Stomach (tissue), 8 donors: ENCODE measurements at regions not wholly inside any gene's neighbourhood (a gene's known extent, or its start where the extent isn't known, plus 50 kb on each side); places are given as distances from the start of the nearest gene placed in this dataset.
A peak's percentile ranks its signal among the peaks of the same experiment; 100 is the strongest.
"Not testable (repeated sequence)": the region's sequence is repeated elsewhere in the genome, so short reads cannot be mapped to it uniquely, and the experiment has no call there.

Experiments used
- DNase-seq, 2 donors: peaks; one replicate each; pipeline versions ENCODE4 v3.0.0 to v3.0.0-alpha.2; 2013 to 2019
- H3K27ac ChIP-seq, 5 donors: fragments of 200-600 bp in 4 of 5; sonication (generic) in 4 of 5; one replicate each; pipeline ENCODE4 v1.5.1; 2013 to 2019; ENCODE audit warnings: mild to moderate bottlenecking in 1 of 5, moderate library complexity in 1 of 5
- H3K27me3 ChIP-seq, 3 donors: fragments of 200-600 bp; sonication (generic); one replicate each; pipeline ENCODE4 v1.5.1; 2017 to 2019; ENCODE audit warnings: mixed run types in 1 of 3
- H3K36me3 ChIP-seq, 4 donors: fragments of 200-600 bp; sonication (generic); 1 replicate in 3 of 4; 2 replicates in 1 of 4; pipeline ENCODE4 v1.5.1; 2016 to 2019
- H3K4me1 ChIP-seq, 4 donors: fragments of 200-600 bp; sonication (generic); one replicate each; pipeline ENCODE4 v1.5.1; 2016 to 2019
- H3K4me3 ChIP-seq, 4 donors: fragments of 200-600 bp; sonication (generic) in 3 of 4; one replicate each; pipeline ENCODE4 v1.5.1; 2016 to 2019; ENCODE audit warnings: mild to moderate bottlenecking in 1 of 4
- H3K9me3 ChIP-seq, 4 donors: fragments of 200-600 bp; sonication (generic); one replicate each; pipeline ENCODE4 v1.5.1; 2016 to 2019
- EP300 ChIP-seq: sonication (generic); formaldehyde crosslinking; IDR thresholded peaks from one replicate; pipeline ENCODE4 v1.6.1; 2017; ENCODE audit warnings: antibody characterized with exemption
- POLR2A ChIP-seq, 4 donors: fragments of 450-650 bp; IDR thresholded peaks; one replicate each; pipeline ENCODE4 v1.6.1; 2016; ENCODE audit warnings: antibody characterized with exemption in 4 of 4, control low read depth in 2 of 4, mild to moderate bottlenecking in 1 of 4, moderate library complexity in 1 of 4
- POLR2AphosphoS5 ChIP-seq, 3 donors: sonication (generic); formaldehyde crosslinking; IDR thresholded peaks; one replicate each; pipeline ENCODE4 v1.6.1; 2016; ENCODE audit warnings: antibody characterized with exemption in 3 of 3
- WGBS, 5 donors: extraction: QIAGEN DNeasy Blood & Tissue Kit in 3 of 5; methylation state at CpG; one replicate each; pipeline versions ENCODE4 v1.1.5 to v1.1.7; 2013 to 2018; 5-methylcytosine and 5-hydroxymethylcytosine counted together
- intact Hi-C: fragments of 100-400 bp; cut with DNase I; formaldehyde crosslinking; loops from one replicate; pipeline ENCODE4 v1.15.1; 2023; ENCODE audit warnings: low total_unique reads
- TF ChIP-seq, protein P1 (sequence below), 7 experiments: fragments of 450-650 bp in 4 of 7; fragments of 200-600 bp in 3 of 7; sonication (generic) in 3 of 7; IDR thresholded peaks; one replicate each; pipeline ENCODE4 v1.5.1; 2016 to 2019; ENCODE audit warnings: antibody characterized with exemption in 7 of 7, control low read depth in 2 of 7, mild to moderate bottlenecking in 1 of 7
- donor health status: healthy with polysubstance abuse.
- donor health status: Bipolar disorder and iron deficiency.
- donor health status: healthy.

DNA sequence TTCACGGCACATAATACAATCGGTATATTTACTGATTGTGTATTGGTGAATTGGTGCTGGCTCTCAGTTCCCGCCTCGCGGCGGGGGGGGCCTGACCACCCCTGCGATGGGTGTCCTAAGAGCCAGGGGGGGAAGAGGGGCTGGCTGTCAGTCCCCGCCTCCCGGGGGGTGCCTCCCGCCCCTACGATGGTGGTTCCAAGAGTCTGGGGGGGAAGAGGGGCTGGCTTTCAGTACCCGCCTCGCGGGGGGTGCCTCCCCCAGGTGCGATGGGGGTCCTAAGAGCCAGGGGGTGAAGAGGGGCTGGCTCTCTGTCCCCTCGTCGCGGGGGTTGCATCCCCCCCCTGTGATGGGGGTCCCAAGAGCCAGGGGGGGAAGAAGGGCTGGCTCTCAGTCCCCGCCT, 2321.8 kb upstream of the PCDH20 start:
- Histone ChIP-seq H3K9me3 (peaks cover 0 to 43% (median 5%) of the 10 kb centered on the region in 4 donors), H3K27ac (no peak overlapping the region), H3K27me3 (no peaks in the 10 kb centered on the region), H3K4me1 (no peaks in the 10 kb centered on the region), H3K4me3 (no peak overlapping the region), H3K36me3 (no peaks in the 10 kb centered on the region)
- intact Hi-C loops: no loop called here
- no peak for DNase-seq
- TF ChIP-seq, protein P1, sequence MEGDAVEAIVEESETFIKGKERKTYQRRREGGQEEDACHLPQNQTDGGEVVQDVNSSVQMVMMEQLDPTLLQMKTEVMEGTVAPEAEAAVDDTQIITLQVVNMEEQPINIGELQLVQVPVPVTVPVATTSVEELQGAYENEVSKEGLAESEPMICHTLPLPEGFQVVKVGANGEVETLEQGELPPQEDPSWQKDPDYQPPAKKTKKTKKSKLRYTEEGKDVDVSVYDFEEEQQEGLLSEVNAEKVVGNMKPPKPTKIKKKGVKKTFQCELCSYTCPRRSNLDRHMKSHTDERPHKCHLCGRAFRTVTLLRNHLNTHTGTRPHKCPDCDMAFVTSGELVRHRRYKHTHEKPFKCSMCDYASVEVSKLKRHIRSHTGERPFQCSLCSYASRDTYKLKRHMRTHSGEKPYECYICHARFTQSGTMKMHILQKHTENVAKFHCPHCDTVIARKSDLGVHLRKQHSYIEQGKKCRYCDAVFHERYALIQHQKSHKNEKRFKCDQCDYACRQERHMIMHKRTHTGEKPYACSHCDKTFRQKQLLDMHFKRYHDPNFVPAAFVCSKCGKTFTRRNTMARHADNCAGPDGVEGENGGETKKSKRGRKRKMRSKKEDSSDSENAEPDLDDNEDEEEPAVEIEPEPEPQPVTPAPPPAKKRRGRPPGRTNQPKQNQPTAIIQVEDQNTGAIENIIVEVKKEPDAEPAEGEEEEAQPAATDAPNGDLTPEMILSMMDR (IDR thresholded peaks at IDR 0.05): no peak
- no peak for TF ChIP-seq POLR2A (IDR thresholded peaks at IDR 0.05)
- no peak for TF ChIP-seq POLR2AphosphoS5 (IDR thresholded peaks at IDR 0.05)
- TF ChIP-seq EP300: no peak
- 93 to 96% (median 95%) methylated on average over 6 to 19 of the region's 19 CpGs for WGBS, 5 donors

DNA sequence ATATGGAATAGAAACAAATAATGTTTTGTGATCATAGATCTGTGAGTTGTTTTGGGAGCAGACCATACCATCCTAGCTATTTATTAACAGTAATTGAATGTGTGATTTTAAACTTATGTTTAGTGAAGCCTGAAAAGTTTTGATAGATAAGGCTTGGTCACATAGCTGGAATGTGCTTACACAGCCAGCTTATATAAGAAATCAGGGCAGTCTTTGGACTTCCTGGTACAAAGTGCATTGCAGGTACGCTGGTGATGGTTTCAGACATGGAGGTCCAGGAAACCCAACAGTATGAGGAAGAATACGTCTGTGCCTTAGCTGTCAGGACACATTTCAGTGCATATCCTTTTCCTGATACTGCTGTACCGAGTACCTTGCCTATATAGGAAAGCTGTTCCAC, 2316.2 kb upstream of the PCDH20 start:
- intact Hi-C loops: no loop called here
- WGBS, 5 donors: 33 to 53% (median 41%) methylated on average over 3 of the region's 3 CpGs
- Histone ChIP-seq H3K27me3 (no peaks in the 10 kb centered on the region), H3K27ac (peak overlapping the region in 3 of 5 donors; percentile 17 to 71 (median 49)), H3K4me1 (peaks cover 0 to 11% (median 2%) of the 10 kb centered on the region in 4 donors), H3K4me3 (no peak overlapping the region), H3K36me3 (no peaks in the 10 kb centered on the region), H3K9me3 (no peaks in the 10 kb centered on the region)
- TF ChIP-seq POLR2A (IDR thresholded peaks at IDR 0.05) (no peak), POLR2AphosphoS5 (IDR thresholded peaks at IDR 0.05) (peak in 2 of 3 donors; percentile 59 to 65)
- peak; percentile 39 to 84 for DNase-seq

DNA sequence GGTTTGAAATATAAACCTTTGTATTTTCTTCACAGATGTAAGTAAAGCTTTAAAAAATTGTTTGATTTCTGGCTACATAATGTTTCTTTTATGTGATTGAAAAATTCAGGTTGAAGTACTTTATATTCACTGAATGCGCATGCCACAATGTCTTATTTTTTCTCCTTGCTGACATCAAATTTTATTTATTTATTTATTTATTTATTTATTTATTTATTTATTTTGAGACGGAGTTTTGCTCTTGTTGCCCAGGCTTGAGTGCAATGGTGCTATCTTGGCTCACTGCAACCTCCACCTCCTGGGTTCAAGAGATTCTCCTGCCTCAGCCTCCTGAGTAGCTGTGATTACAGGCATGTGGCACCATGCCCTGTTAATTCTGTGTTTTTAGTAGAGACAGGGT, 2296.5 kb upstream of the PCDH20 start:
- H3K9me3 ChIP-seq, H3K4me1 ChIP-seq, DNase-seq, H3K27ac ChIP-seq, intact Hi-C loops, H3K4me3 ChIP-seq, H3K27me3 ChIP-seq, H3K36me3 ChIP-seq: not testable (repeated sequence)
- 87 to 96% (median 94%) methylated on average over 2 of the region's 2 CpGs for WGBS, 5 donors

DNA sequence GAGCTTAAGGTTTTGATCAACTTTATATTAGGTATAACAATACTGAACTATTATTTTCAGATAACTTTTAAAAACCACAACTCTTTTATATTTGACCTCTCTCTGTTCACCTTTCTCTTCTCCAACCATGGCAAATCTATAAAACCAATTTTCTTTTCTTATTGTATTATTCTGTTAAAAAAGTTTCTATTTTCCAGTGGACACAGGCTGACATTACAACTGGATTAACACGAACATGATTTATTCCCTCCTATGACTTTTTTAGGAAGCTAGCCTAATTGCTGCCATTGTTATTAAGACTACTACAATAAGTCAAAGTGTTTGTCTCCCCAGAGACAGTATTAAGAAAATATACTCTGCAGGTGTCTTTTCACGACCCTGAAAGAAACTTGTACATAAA, 2291.1 kb upstream of the PCDH20 start:
- Histone ChIP-seq H3K4me3 (no peak overlapping the region), H3K9me3 (no peaks in the 10 kb centered on the region), H3K27ac (no peak overlapping the region), H3K36me3 (no peaks in the 10 kb centered on the region), H3K4me1 (no peaks in the 10 kb centered on the region), H3K27me3 (no peaks in the 10 kb centered on the region)
- no peak for TF ChIP-seq EP300
- TF ChIP-seq POLR2AphosphoS5 (IDR thresholded peaks at IDR 0.05): no peak
- TF ChIP-seq, protein P1 (IDR thresholded peaks at IDR 0.05): no peak
- TF ChIP-seq POLR2A (IDR thresholded peaks at IDR 0.05): no peak
- no peak for DNase-seq
- 47 to 58% (median 54%) methylated on average over 2 of the region's 2 CpGs for WGBS, 5 donors
- intact Hi-C loops: no loop called here

DNA sequence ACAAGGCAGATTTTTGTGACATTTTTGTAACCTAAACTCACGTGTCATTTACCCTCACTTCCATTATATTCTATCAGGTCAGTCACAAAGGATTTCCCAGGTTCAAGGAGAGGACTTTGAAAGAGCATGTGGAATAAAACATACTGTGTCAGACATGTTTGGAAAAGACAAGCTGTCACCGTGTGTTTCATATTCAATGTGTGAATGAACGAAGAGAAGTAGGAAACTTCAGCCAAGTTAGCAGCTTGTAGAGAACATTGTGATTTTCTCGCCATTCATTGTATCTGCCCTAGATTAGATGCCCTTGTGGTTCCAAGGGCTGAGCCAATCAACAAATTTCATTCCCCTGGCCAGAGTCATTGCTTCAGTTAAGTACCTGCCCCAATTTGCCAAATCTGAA, 2288.9 kb upstream of the PCDH20 start:
- no peaks in the 10 kb centered on the region for H3K27me3 ChIP-seq
- H3K4me3 ChIP-seq: no peak overlapping the region
- no peaks in the 10 kb centered on the region for H3K4me1 ChIP-seq
- DNase-seq: no peak
- WGBS, 5 donors: 65 to 80% (median 70%) methylated on average over 4 of the region's 4 CpGs
- peaks cover 0 to 7% (median 0%) of the 10 kb centered on the region in 4 donors for H3K9me3 ChIP-seq
- H3K36me3 ChIP-seq: no peaks in the 10 kb centered on the region
- H3K27ac ChIP-seq: no peak overlapping the region
- no peak for TF ChIP-seq POLR2A (IDR thresholded peaks at IDR 0.05)
- TF ChIP-seq, protein P1 (IDR thresholded peaks at IDR 0.05): no peak
- no peak for TF ChIP-seq POLR2AphosphoS5 (IDR thresholded peaks at IDR 0.05)
- no peak for TF ChIP-seq EP300
- intact Hi-C loops: no loop called here
